ENCODE measurements at regions not wholly inside any gene's neighbourhood (a gene's known extent, or its start where the extent isn't known, plus 50 kb on each side); places are given as distances from the start of the nearest gene placed in this dataset.

DNA sequence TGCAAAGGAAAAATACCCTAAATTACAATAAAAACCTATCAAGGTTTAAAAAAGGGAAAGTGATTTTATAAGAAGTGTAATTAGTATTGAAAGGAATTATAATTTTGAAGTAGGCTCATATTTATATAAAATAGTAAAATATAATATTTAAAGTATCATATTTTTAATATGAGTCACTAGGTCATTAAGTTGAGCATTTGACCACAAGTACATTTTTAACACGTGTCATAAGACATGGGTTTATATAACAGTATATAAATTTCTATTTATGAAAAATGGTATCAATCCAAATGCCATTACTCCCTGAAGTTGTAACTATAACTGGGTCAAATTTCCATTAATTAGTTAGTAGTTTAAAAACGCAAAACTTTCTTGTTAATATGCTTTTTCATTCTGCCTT lies 365.9 kb downstream of the COL11A1 start:
- H3K27me3 ChIP-seq: no peaks in the 10 kb centered on the region
- 72 to 82% methylated on average over 2 of the region's 2 CpGs for WGBS, 2 donors
- TF ChIP-seq CTCF (IDR thresholded peaks at IDR 0.05): no peak
- peaks cover 0 to 14% (median 0%) of the 10 kb centered on the region in 11 donors for H3K9me3 ChIP-seq
- H3K4me3 ChIP-seq: no peak overlapping the region
- DNase-seq (no peak), ATAC-seq (no peak)
- no peaks in the 10 kb centered on the region for H3K4me1 ChIP-seq
- no peaks in the 10 kb centered on the region for H3K36me3 ChIP-seq
- H3K27ac ChIP-seq: no peak overlapping the region
- intact Hi-C loops (cut with DNase I): no loop called here

DNA sequence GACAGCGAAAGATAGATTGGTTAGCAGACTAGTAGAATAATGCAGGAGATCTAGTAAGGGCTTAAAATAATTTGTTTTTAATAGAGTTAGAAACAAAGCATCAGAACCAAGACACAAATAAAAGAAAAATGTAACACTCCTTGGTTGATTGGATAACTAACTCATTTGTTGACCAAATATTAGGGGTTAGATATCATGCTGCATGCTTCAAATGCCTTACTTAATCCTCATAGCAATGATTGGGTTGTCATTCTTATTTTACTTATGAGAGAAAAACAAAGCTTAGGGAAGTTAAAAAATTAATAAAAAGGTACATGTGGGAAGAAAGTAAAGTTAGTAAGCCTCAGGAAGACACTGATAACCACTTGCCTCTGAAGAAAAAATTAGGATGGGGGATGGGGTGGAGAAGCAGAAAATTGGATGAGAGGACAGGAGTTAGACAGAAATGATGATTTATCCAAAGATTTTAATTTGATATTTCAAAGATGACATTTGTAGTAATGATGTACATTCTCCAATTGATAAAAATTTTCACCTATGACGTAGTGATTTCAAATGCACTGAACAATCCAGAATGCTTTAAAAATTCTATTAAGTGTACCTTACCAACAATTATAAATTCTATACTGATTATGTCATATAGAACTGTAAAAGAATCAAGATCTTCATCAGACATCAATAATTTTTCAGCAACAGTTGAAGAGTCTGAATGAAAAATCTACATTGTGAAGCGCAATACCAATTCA lies 374.7 kb downstream of the COL11A1 start:
- Histone ChIP-seq H3K4me3 (no peak overlapping the region), H3K36me3 (no peaks in the 10 kb centered on the region), H3K9me3 (no peaks in the 10 kb centered on the region), H3K4me1 (no peaks in the 10 kb centered on the region), H3K27me3 (no peaks in the 10 kb centered on the region), H3K27ac (no peak overlapping the region)
- intact Hi-C loops (cut with DNase I): no loop called here
- no peak for TF ChIP-seq CTCF (IDR thresholded peaks at IDR 0.05)
- DNase-seq: no peak
- no peak for ATAC-seq
- WGBS, 2 donors: 82 to 85% methylated on average over 3 of the region's 3 CpGs

DNA sequence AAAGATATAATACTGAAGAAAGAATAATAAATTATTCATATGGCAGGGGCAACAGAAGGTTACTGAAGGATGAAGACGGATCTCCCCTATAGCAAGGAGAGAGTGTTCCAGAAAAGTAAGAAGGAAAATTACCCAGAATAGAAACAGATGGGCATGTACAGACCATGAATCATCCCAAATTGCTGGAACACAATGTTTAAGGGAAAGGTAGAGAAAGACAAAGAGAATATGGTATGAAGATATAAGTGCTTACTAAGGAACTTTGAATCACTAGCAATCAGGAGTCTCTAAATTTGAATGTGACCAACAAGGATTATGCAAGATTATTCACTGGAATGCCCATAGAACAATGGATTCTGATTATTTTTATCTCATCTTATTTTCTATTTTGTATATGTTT lies 375.4 kb downstream of the COL11A1 start:
- no peak for TF ChIP-seq CTCF (IDR thresholded peaks at IDR 0.05)
- DNase-seq: no peak
- 69 to 97% methylated on average over 1 of the region's 1 CpG for WGBS, 2 donors
- Histone ChIP-seq H3K4me3 (no peak overlapping the region), H3K4me1 (no peaks in the 10 kb centered on the region), H3K9me3 (no peaks in the 10 kb centered on the region), H3K27ac (no peak overlapping the region), H3K36me3 (no peaks in the 10 kb centered on the region), H3K27me3 (no peaks in the 10 kb centered on the region)
- ATAC-seq: no peak
- intact Hi-C loops (cut with DNase I): no loop called here

DNA sequence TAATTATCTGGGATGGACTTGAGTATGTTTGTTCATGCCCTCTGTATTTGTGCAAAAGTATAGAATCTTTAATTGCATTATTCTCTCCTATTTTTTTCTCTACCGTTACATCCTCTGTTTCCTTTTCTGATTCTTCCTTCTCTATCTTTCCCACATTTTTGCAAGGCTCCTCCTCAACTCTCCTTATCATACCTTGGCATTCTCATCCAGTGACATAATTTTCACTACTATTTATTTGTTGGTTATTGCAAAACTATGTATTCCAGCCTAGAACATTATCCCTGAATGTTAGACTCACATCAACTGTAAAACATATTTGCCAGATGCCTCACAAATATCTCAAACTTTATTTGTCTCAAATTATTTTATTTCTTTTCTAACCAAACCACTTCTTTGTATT lies 381.9 kb downstream of the COL11A1 start:
- DNase-seq: no peak
- intact Hi-C loops (cut with DNase I): no loop called here
- WGBS, 2 donors: 62 to 63% methylated on average over 1 of the region's 1 CpG
- TF ChIP-seq CTCF (IDR thresholded peaks at IDR 0.05): no peak
- Histone ChIP-seq H3K36me3 (no peaks in the 10 kb centered on the region), H3K27me3 (no peaks in the 10 kb centered on the region), H3K4me3 (no peak overlapping the region), H3K9me3 (no peaks in the 10 kb centered on the region), H3K4me1 (no peaks in the 10 kb centered on the region), H3K27ac (no peak overlapping the region)
- ATAC-seq: no peak
